Caco-2 (cell line): ENCODE measurements at regions not wholly inside any gene's neighbourhood (a gene's known extent, or its start where the extent isn't known, plus 50 kb on each side); places are given as distances from the start of the nearest gene placed in this dataset.

ENCODE experiments used
- BruUV-seq: library from RNA; stranded (reverse); fragments of 400-500 nt; replicated peaks from 2 replicates; lab custom pipeline; 2021; lab: Mats Ljungman, UMichigan
- CTCF ChIA-PET: fragments of 300-600 bp; sonication (Branson Sonifier 250); formaldehyde crosslinking; loops from one replicate; lab custom pipeline; 2022; ENCODE audit warnings: antibody characterized with exemption; lab: Charles Lee
- POLR2A ChIA-PET: fragments of 300-600 bp; sonication (Branson Sonifier 250); formaldehyde crosslinking; loops from one replicate; lab custom pipeline; 2022; ENCODE audit warnings: antibody characterized with exemption; lab: Charles Lee
- DNase-seq, 2 experiments: peaks; one replicate each; pipeline versions ENCODE4 v3.0.0 to v3.0.0-alpha.2; 2020 to 2022
- H3K27me3 ChIP-seq: replicated peaks from 2 replicates; pipeline ENCODE4 v1.6.0; 2011; ENCODE audit warnings: low read length; ENCODE audit not compliant: control insufficient read depth, insufficient read depth
- H3K36me3 ChIP-seq: 2 replicates; pipeline ENCODE4 v1.5.1; 2011; ENCODE audit warnings: low read length; ENCODE audit not compliant: control insufficient read depth, insufficient read depth
- H3K4me1 ChIP-seq: fragments of 250-450 bp; sonication (Bioruptor Pico); 2 replicates; pipeline ENCODE4 v1.5.1; 2020; ENCODE audit warnings: mild to moderate bottlenecking
- H3K4me3 ChIP-seq: 2 replicates; pipeline ENCODE4 v1.5.1; 2011; ENCODE audit warnings: low read depth, mild to moderate bottlenecking, control low read depth, low read length
- H3K9me3 ChIP-seq: fragments of 250-450 bp; sonication (Bioruptor Pico); 2 replicates; pipeline ENCODE4 v1.5.1; 2020; ENCODE audit warnings: mild to moderate bottlenecking, moderate library complexity
- H3K27ac Mint-ChIP-seq: one replicate; pipeline ENCODE4 v1.8.0; 2022; ENCODE audit warnings: mixed read lengths; ENCODE audit not compliant: unreplicated experiment
- H3K27me3 Mint-ChIP-seq: one replicate; pipeline ENCODE4 v1.8.0; 2022; ENCODE audit warnings: mixed read lengths; ENCODE audit not compliant: insufficient read depth, unreplicated experiment
- H3K36me3 Mint-ChIP-seq: one replicate; pipeline ENCODE4 v1.8.0; 2022; ENCODE audit warnings: mild to moderate bottlenecking, mixed read lengths; ENCODE audit not compliant: insufficient read depth, unreplicated experiment
- H3K4me1 Mint-ChIP-seq: one replicate; pipeline ENCODE4 v1.8.0; 2022; ENCODE audit warnings: low read depth, mixed read lengths; ENCODE audit not compliant: unreplicated experiment
- H3K4me3 Mint-ChIP-seq: one replicate; pipeline ENCODE4 v1.8.0; 2022; ENCODE audit warnings: mild to moderate bottlenecking, moderate library complexity, mixed read lengths; ENCODE audit not compliant: unreplicated experiment
- H3K9me3 Mint-ChIP-seq: one replicate; pipeline ENCODE4 v1.8.0; 2022; ENCODE audit warnings: mixed read lengths; ENCODE audit not compliant: unreplicated experiment
- intact Hi-C: fragments of 100-400 bp; cut with micrococcal nuclease; formaldehyde crosslinking; loops from one replicate; pipeline ENCODE4 v1.10.0; 2022; ENCODE audit not compliant: unreplicated experiment
- TF ChIP-seq, protein P1 (sequence below), 2 experiments: fragments of 200-600 bp in 1 of 2; IDR thresholded peaks; 1 replicate in 1 of 2; 2 replicates in 1 of 2; pipeline versions ENCODE4 v1.5.1 to v1.8.0; 2011 to 2022; ENCODE audit warnings: antibody characterized with exemption in 1 of 2, control low read depth in 1 of 2, inconsistent platforms in 1 of 2, low read depth in 1 of 2, low read length in 1 of 2, mild to moderate bottlenecking in 1 of 2, moderate library complexity in 1 of 2; ENCODE audit not compliant: insufficient read depth in 1 of 2, severe bottlenecking in 1 of 2, unreplicated experiment in 1 of 2

DNA sequence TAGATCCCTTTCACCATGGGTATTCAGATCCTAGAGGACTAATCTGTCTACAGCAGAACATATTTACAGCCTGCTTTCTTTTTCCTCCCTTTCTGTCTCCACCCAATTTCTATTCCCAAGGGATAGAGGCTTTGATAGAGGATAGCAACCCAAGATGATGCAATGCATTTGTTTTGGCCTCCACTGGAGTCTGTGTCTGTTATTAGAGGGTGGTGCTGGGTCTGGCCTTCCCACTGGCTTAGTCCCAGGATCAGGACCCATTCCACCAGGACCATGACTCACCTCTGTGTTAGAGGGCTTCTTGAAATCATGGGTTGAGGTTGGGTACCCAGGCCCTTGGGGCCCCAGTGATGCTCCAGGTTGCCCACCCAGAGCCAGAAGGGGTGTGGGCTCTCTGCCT, 239.7 kb upstream of the TNP1 start:
- no peaks in the 10 kb centered on the region for H3K36me3 Mint-ChIP-seq
- BruUV-seq, result no TSS peak
- H3K4me3 Mint-ChIP-seq, result no peak overlapping the region
- POLR2A ChIA-PET, result no interaction called here
- no peaks in the 10 kb centered on the region for H3K4me1 Mint-ChIP-seq
- Histone ChIP-seq H3K4me3 (no peak overlapping the region), H3K36me3 (no peaks in the 10 kb centered on the region), H3K27me3 (no peaks in the 10 kb centered on the region), H3K4me1 (no peaks in the 10 kb centered on the region), H3K9me3 (no peaks in the 10 kb centered on the region)
- H3K9me3 Mint-ChIP-seq, result no peaks in the 10 kb centered on the region
- H3K27ac Mint-ChIP-seq, result no peak overlapping the region
- H3K27me3 Mint-ChIP-seq, result peaks cover 3% of the 10 kb centered on the region
- CTCF ChIA-PET, result no interaction called here
- DNase-seq, result no peak
- intact Hi-C loops, result no loop called here
- TF ChIP-seq, protein P1, sequence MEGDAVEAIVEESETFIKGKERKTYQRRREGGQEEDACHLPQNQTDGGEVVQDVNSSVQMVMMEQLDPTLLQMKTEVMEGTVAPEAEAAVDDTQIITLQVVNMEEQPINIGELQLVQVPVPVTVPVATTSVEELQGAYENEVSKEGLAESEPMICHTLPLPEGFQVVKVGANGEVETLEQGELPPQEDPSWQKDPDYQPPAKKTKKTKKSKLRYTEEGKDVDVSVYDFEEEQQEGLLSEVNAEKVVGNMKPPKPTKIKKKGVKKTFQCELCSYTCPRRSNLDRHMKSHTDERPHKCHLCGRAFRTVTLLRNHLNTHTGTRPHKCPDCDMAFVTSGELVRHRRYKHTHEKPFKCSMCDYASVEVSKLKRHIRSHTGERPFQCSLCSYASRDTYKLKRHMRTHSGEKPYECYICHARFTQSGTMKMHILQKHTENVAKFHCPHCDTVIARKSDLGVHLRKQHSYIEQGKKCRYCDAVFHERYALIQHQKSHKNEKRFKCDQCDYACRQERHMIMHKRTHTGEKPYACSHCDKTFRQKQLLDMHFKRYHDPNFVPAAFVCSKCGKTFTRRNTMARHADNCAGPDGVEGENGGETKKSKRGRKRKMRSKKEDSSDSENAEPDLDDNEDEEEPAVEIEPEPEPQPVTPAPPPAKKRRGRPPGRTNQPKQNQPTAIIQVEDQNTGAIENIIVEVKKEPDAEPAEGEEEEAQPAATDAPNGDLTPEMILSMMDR (IDR thresholded peaks at IDR 0.05; ENCODE audit: insufficient read depth in 1 of 2, low read depth in 1 of 2, low read length in 1 of 2, severe bottlenecking in 1 of 2, unreplicated experiment in 1 of 2), result no peak

DNA sequence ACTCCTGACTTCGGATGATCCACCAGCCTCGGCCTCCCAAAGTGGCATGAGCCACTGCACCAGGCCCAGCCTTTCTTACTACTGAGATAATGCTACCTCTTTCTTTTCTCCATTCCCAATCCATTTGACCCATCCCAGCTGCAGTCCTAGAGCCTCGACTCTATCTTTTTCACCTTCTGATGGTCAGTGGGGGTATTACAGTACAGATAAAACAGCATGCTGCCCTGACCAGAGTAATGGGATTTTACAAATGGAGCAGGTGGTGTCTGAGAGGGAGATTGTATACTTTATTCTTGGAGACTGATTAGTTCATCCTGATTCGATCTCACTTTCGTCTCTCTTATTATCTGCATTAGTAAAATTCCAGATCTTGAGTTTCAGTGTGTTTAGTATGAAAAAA, 238.6 kb upstream of the TNP1 start:
- Histone ChIP-seq H3K36me3 (no peaks in the 10 kb centered on the region), H3K27me3 (no peaks in the 10 kb centered on the region), H3K4me3 (no peak overlapping the region), H3K4me1 (no peaks in the 10 kb centered on the region), H3K9me3 (no peaks in the 10 kb centered on the region)
- TF ChIP-seq, protein P1 (IDR thresholded peaks at IDR 0.05; ENCODE audit: insufficient read depth in 1 of 2, low read depth in 1 of 2, low read length in 1 of 2, severe bottlenecking in 1 of 2, unreplicated experiment in 1 of 2), result no peak
- H3K4me3 Mint-ChIP-seq, result no peak overlapping the region
- no peak overlapping the region for H3K27ac Mint-ChIP-seq
- H3K36me3 Mint-ChIP-seq, result no peaks in the 10 kb centered on the region
- no peak for DNase-seq
- no peaks in the 10 kb centered on the region for H3K4me1 Mint-ChIP-seq
- intact Hi-C loops, result no loop called here
- peaks cover 3% of the 10 kb centered on the region for H3K27me3 Mint-ChIP-seq
- POLR2A ChIA-PET, result no interaction called here
- CTCF ChIA-PET, result interaction anchor here (0.7 kb wide), 1 partner anchor 1077 kb away, joined by 3 read pairs; no protein-coding TSS in a partner anchor
- BruUV-seq, result no TSS peak
- no peaks in the 10 kb centered on the region for H3K9me3 Mint-ChIP-seq

DNA sequence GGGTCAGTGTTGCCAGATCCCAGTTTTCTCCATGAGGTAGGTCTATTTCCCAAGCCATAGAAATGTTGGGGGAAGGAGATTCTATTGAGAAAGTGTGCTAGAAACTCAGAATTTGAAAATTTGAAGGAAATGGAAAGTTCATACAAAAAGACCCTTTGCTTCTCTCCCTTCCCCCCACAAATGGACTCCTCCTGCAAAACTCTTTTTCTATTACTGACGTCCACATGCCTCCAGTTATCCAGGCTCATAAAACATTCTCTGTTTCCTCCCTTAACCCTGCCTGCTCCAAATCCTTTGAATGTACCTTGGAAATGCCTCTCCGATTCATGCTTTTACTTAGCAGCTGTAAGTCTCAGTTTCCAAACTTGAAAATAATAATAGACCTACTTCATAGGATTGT, 237.5 kb upstream of the TNP1 start:
- Histone ChIP-seq H3K9me3 (no peaks in the 10 kb centered on the region), H3K4me1 (no peaks in the 10 kb centered on the region), H3K36me3 (no peaks in the 10 kb centered on the region), H3K4me3 (no peak overlapping the region), H3K27me3 (no peaks in the 10 kb centered on the region)
- H3K27me3 Mint-ChIP-seq, result peaks cover 3% of the 10 kb centered on the region
- ChIA-PET POLR2A (no interaction called here), CTCF (no interaction called here)
- no peak for DNase-seq
- no TSS peak for BruUV-seq
- intact Hi-C loops, result no loop called here
- TF ChIP-seq, protein P1 (IDR thresholded peaks at IDR 0.05; ENCODE audit: insufficient read depth in 1 of 2, low read depth in 1 of 2, low read length in 1 of 2, severe bottlenecking in 1 of 2, unreplicated experiment in 1 of 2), result no peak
- H3K9me3 Mint-ChIP-seq, result no peaks in the 10 kb centered on the region
- no peak overlapping the region for H3K27ac Mint-ChIP-seq
- no peaks in the 10 kb centered on the region for H3K4me1 Mint-ChIP-seq
- no peak overlapping the region for H3K4me3 Mint-ChIP-seq
- no peaks in the 10 kb centered on the region for H3K36me3 Mint-ChIP-seq
